Neuron (in vitro differentiated cells): ENCODE measurements at regions not wholly inside any gene's neighbourhood (a gene's known extent, or its start where the extent isn't known, plus 50 kb on each side); places are given as distances from the start of the nearest gene placed in this dataset.

Experiments used
- H2AFZ ChIP-seq: one replicate; pipeline ENCODE4 v1.6.1; 2013; ENCODE audit warnings: low read depth, mild to moderate bottlenecking, inconsistent platforms, low read length, moderate library complexity
- H3K27me3 ChIP-seq: one replicate; pipeline ENCODE4 v1.6.1; 2013; ENCODE audit warnings: low read length; ENCODE audit not compliant: insufficient read depth
- H3K36me3 ChIP-seq: one replicate; pipeline ENCODE4 v1.6.1; 2013; ENCODE audit warnings: low read length; ENCODE audit not compliant: insufficient read depth
- H3K4me1 ChIP-seq: one replicate; pipeline ENCODE4 v1.6.1; 2013; ENCODE audit warnings: low read length; ENCODE audit not compliant: insufficient read depth
- H3K4me3 ChIP-seq: 2 replicates; pipeline ENCODE4 v1.5.1; 2013; ENCODE audit warnings: mild to moderate bottlenecking, low read length, moderate library complexity
- H3K9me3 ChIP-seq: one replicate; pipeline ENCODE4 v1.6.1; 2013; ENCODE audit warnings: low read length

DNA sequence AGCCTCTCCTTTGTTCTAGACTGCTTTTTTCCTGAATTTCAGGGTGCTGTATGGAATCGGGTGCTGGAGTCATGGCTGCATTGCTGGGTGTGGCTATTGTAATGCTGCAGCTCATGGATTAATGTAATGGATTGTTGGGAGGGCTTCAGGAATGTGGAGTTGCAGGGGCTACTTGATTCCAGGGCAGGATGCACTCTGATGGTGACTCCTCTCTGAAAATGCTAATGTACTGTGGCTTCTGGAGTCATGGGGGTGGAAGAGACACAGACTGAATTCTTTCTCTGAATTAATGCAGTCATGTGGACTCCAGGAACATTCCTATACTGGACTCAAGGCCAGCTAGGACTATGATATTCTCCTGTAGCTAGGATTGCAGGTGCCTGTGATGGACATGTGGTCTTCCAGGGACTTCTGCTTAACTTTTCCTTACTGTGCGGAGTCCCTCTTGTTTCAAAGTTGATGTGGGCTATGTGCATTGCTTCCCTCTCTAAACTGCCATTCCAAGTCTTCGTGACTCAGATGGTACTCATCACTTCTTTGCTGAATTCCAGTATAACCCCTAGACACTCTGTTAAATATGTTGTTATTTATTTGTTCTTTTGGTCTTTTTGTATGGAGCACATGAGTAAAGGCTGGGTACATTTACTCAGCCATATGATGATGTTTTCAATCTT lies 396.2 kb downstream of the KCTD16 start:
- no peaks in the 10 kb centered on the region for H3K36me3 ChIP-seq
- H3K4me1 ChIP-seq, result no peaks in the 10 kb centered on the region
- H3K27me3 ChIP-seq, result no peaks in the 10 kb centered on the region
- no peak overlapping the region for H3K4me3 ChIP-seq
- H2AFZ ChIP-seq, result no peak overlapping the region
- peaks cover 2% of the 10 kb centered on the region for H3K9me3 ChIP-seq

GRCh38 chr5:144549580-144549979 lies 378.9 kb downstream of the KCTD16 start:
- H3K27me3 ChIP-seq, result no peaks in the 10 kb centered on the region
- no peaks in the 10 kb centered on the region for H3K9me3 ChIP-seq
- H3K4me1 ChIP-seq, result no peaks in the 10 kb centered on the region
- no peak overlapping the region for H3K4me3 ChIP-seq
- H2AFZ ChIP-seq, result no peak overlapping the region
- H3K36me3 ChIP-seq, result no peaks in the 10 kb centered on the region

DNA sequence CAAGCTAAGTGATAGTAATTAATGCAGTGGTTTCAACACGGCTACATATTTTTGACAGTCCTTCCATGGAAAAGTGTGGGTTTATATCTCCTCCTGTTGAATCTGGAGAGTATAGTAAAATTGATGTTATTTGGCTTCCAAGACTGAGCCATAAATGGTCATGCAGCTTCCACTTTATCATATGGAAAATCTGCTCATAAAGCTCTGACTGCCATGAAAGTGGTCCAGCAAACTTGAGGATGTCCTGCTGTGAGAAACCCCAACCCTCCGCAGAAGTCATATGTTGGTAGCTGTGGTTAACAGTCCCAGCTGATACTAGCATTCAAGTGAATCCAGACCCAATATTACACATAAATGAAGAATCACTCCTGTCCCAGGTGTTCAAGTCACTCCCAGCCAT lies 378.3 kb downstream of the KCTD16 start:
- Histone ChIP-seq H3K27me3 (no peaks in the 10 kb centered on the region), H3K36me3 (no peaks in the 10 kb centered on the region), H3K4me3 (no peak overlapping the region), H3K4me1 (no peaks in the 10 kb centered on the region), H2AFZ (no peak overlapping the region), H3K9me3 (no peaks in the 10 kb centered on the region)

GRCh38 chr5:144547098-144547499 lies 376.4 kb downstream of the KCTD16 start:
- Histone ChIP-seq H3K27me3 (no peaks in the 10 kb centered on the region), H3K4me3 (no peak overlapping the region), H3K9me3 (no peaks in the 10 kb centered on the region), H3K4me1 (no peaks in the 10 kb centered on the region), H3K36me3 (no peaks in the 10 kb centered on the region), H2AFZ (no peak overlapping the region)

- Histone ChIP-seq H3K4me1 (no peaks in the 10 kb centered on the region), H3K9me3 (no peaks in the 10 kb centered on the region), H3K4me3 (no peak overlapping the region), H2AFZ (no peak overlapping the region), H3K36me3 (no peaks in the 10 kb centered on the region), H3K27me3 (no peaks in the 10 kb centered on the region)
These were observed 368.2 kb downstream of the KCTD16 start for GRCh38 chr5:144538845-144539244.
